CD4-positive, alpha-beta T cell treated with Interferon gamma for 1 hour (primary cell): ENCODE measurements at regions not wholly inside any gene's neighbourhood (a gene's known extent, or its start where the extent isn't known, plus 50 kb on each side); places are given as distances from the start of the nearest gene placed in this dataset.

Source experiments
- DNase-seq: peaks from one replicate; pipeline ENCODE4 v3.0.0-alpha.2; 2020

GRCh38 chr3:26559227-26559626, 63.3 kb upstream of the LRRC3B start:
- no peak for DNase-seq

- DNase-seq = no peak
Measured at GRCh38 chr3:26560081-26560480, 62.5 kb upstream of the LRRC3B start.

DNA sequence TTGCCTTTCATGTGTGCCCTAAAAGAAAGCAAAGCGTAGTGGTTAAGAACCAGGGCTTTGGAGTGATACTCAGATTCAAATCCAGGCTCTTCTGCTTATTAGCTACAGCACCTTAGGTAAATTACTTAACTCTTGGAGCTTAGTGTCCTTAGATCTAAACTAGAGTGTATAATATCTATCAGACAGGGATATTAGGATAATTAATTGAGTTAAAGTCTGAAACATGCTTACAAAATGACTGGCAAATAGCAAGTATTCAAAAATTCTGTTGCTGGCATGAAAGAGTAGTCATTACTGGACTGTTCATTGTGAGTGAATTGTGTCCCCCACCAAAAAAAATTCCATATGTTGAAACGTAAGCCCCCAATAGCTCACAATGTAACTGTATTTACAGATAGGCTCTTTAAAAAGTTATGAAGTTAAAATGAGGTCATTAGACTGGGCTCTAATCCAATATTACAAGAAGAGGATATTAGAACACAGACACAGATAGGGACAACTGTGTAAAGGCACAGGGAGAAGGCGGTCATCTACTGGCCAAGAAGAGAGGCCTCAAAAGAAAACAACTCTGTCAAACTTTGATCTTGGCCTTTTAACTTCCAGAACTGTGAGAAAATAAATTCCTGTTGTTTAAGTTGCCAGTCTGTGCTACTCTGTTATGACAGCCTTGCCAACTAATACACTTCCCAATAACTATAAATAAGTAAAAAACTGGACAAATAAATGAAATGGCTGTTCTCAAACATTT, 60.4 kb upstream of the LRRC3B start:
- DNase-seq = no peak
